ENCODE measurements at regions not wholly inside any gene's neighbourhood (a gene's known extent, or its start where the extent isn't known, plus 50 kb on each side); places are given as distances from the start of the nearest gene placed in this dataset.

DNA sequence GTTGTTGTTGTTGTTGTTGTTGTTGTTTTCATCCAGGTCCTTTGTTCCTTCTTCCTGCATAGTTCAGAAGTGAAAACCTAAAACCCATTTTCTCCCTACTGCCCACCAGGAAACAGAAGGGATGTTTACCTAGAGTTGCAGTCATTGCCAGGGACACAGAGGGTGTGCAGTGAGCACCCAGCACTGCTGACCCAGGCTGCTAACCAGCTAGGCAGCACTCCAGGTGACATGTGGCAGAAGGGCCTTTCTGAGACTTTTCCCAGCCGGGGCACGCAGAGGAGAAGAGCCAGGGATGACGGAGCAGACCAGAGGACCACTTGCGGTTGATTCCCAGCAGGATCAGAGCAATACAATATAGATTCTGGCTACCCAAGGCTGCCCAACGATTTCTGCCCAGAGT, 286.3 kb downstream of the BCL11A start:
- H3K27ac ChIP-seq (ENCODE audit: low read length), result no peak overlapping the region
- no peak overlapping the region for H3K4me3 ChIP-seq (ENCODE audit: low read length)
- no peaks in the 10 kb centered on the region for H3K9me3 ChIP-seq (ENCODE audit: control insufficient read depth, low read depth, low read length)
- no peak overlapping the region for H3K9ac ChIP-seq (ENCODE audit: low read length)
- no peaks in the 10 kb centered on the region for H3K4me1 ChIP-seq (ENCODE audit: control insufficient read depth, low read depth, low read length)
- H3K27me3 ChIP-seq (ENCODE audit: control insufficient read depth, insufficient read depth, low read length), result no peaks in the 10 kb centered on the region
- no peaks in the 10 kb centered on the region for H3K36me3 ChIP-seq (ENCODE audit: control insufficient read depth, low read depth, low read length)

DNA sequence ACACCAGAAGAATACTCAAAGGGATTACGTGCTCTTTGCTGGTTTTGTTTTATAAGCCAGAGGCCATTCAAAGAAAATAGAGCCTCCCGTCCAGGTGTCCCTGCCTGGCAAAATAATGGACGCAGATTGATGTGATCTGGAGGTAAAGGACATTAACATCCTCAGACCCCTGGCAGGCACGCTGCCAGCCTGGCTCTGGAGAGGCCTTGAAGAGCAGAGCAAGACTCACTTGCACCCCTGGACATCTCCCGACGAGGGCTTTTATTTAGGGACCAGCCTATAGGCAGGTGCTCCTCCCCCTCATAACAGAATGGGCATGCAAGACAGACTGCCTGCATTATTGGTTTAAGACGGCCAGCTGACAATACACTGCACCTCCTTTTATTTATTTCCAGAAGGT, 291.3 kb downstream of the BCL11A start:
- no peak overlapping the region for H3K27ac ChIP-seq (ENCODE audit: low read length)
- no peaks in the 10 kb centered on the region for H3K36me3 ChIP-seq (ENCODE audit: control insufficient read depth, low read depth, low read length)
- H3K4me1 ChIP-seq (ENCODE audit: control insufficient read depth, low read depth, low read length), result no peaks in the 10 kb centered on the region
- H3K9ac ChIP-seq (ENCODE audit: low read length), result no peak overlapping the region
- no peaks in the 10 kb centered on the region for H3K27me3 ChIP-seq (ENCODE audit: control insufficient read depth, insufficient read depth, low read length)
- no peak overlapping the region for H3K4me3 ChIP-seq (ENCODE audit: low read length)
- no peaks in the 10 kb centered on the region for H3K9me3 ChIP-seq (ENCODE audit: control insufficient read depth, low read depth, low read length)

GRCh38 chr2:60260639-60261296, 292.7 kb downstream of the BCL11A start:
- no peaks in the 10 kb centered on the region for H3K27me3 ChIP-seq (ENCODE audit: control insufficient read depth, insufficient read depth, low read length)
- H3K27ac ChIP-seq (ENCODE audit: low read length), result no peak overlapping the region
- no peaks in the 10 kb centered on the region for H3K36me3 ChIP-seq (ENCODE audit: control insufficient read depth, low read depth, low read length)
- no peak overlapping the region for H3K9ac ChIP-seq (ENCODE audit: low read length)
- H3K4me1 ChIP-seq (ENCODE audit: control insufficient read depth, low read depth, low read length), result no peaks in the 10 kb centered on the region
- no peaks in the 10 kb centered on the region for H3K9me3 ChIP-seq (ENCODE audit: control insufficient read depth, low read depth, low read length)
- H3K4me3 ChIP-seq (ENCODE audit: low read length), result no peak overlapping the region

- Histone ChIP-seq H3K36me3 (ENCODE audit: control insufficient read depth, low read depth, low read length) (no peaks in the 10 kb centered on the region), H3K4me3 (ENCODE audit: low read length) (no peak overlapping the region), H3K27me3 (ENCODE audit: control insufficient read depth, insufficient read depth, low read length) (no peaks in the 10 kb centered on the region), H3K27ac (ENCODE audit: low read length) (no peak overlapping the region), H3K9me3 (ENCODE audit: control insufficient read depth, low read depth, low read length) (no peaks in the 10 kb centered on the region), H3K9ac (ENCODE audit: low read length) (no peak overlapping the region), H3K4me1 (ENCODE audit: control insufficient read depth, low read depth, low read length) (no peaks in the 10 kb centered on the region)
Observed at GRCh38 chr2:60259781-60260180, 293.7 kb downstream of the BCL11A start.

- Histone ChIP-seq H3K36me3 (ENCODE audit: control insufficient read depth, low read depth, low read length) (no peaks in the 10 kb centered on the region), H3K9ac (ENCODE audit: low read length) (no peak overlapping the region), H3K27me3 (ENCODE audit: control insufficient read depth, insufficient read depth, low read length) (no peaks in the 10 kb centered on the region), H3K9me3 (ENCODE audit: control insufficient read depth, low read depth, low read length) (no peaks in the 10 kb centered on the region), H3K27ac (ENCODE audit: low read length) (no peak overlapping the region), H3K4me3 (ENCODE audit: low read length) (no peak overlapping the region), H3K4me1 (ENCODE audit: control insufficient read depth, low read depth, low read length) (no peaks in the 10 kb centered on the region)
Observed at GRCh38 chr2:60252581-60253150, 300.8 kb downstream of the BCL11A start.

DNA sequence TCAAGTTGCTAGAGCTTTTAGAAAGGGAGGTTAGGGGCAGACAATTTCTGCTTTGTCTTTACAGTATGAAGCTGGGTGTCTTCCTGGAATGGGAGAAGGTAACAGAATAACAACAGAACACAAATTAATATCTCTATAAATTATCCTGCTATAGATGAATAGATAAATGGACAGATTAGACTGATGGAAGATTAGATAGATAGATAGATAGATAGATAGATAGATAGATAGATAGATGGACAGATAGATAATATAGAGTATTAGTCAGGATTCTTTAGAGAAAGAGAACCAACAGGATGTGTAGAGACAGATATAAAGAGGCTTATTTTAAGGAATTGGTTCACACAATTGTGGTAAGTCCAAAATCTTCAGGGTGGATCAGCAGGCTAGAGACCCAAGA, 302.2 kb downstream of the BCL11A start:
- H3K9ac ChIP-seq (ENCODE audit: low read length), result no peak overlapping the region
- H3K9me3 ChIP-seq (ENCODE audit: control insufficient read depth, low read depth, low read length), result no peaks in the 10 kb centered on the region
- no peaks in the 10 kb centered on the region for H3K36me3 ChIP-seq (ENCODE audit: control insufficient read depth, low read depth, low read length)
- H3K4me3 ChIP-seq (ENCODE audit: low read length), result no peak overlapping the region
- no peak overlapping the region for H3K27ac ChIP-seq (ENCODE audit: low read length)
- H3K27me3 ChIP-seq (ENCODE audit: control insufficient read depth, insufficient read depth, low read length), result no peaks in the 10 kb centered on the region
- H3K4me1 ChIP-seq (ENCODE audit: control insufficient read depth, low read depth, low read length), result peaks cover 4% of the 10 kb centered on the region

- Histone ChIP-seq H3K9me3 (ENCODE audit: control insufficient read depth, low read depth, low read length) (no peaks in the 10 kb centered on the region), H3K9ac (ENCODE audit: low read length) (no peak overlapping the region), H3K4me1 (ENCODE audit: control insufficient read depth, low read depth, low read length) (peaks cover 4% of the 10 kb centered on the region), H3K36me3 (ENCODE audit: control insufficient read depth, low read depth, low read length) (no peaks in the 10 kb centered on the region), H3K27ac (ENCODE audit: low read length) (no peak overlapping the region), H3K4me3 (ENCODE audit: low read length) (no peak overlapping the region), H3K27me3 (ENCODE audit: control insufficient read depth, insufficient read depth, low read length) (no peaks in the 10 kb centered on the region)
Observed at GRCh38 chr2:60249879-60250278, 303.6 kb downstream of the BCL11A start.

- Histone ChIP-seq H3K27ac (ENCODE audit: low read length) (no peak overlapping the region), H3K36me3 (ENCODE audit: control insufficient read depth, low read depth, low read length) (no peaks in the 10 kb centered on the region), H3K9me3 (ENCODE audit: control insufficient read depth, low read depth, low read length) (no peaks in the 10 kb centered on the region), H3K9ac (ENCODE audit: low read length) (no peak overlapping the region), H3K4me1 (ENCODE audit: control insufficient read depth, low read depth, low read length) (peaks cover 4% of the 10 kb centered on the region), H3K27me3 (ENCODE audit: control insufficient read depth, insufficient read depth, low read length) (no peaks in the 10 kb centered on the region), H3K4me3 (ENCODE audit: low read length) (no peak overlapping the region)
Observed at GRCh38 chr2:60247471-60247870, 306.0 kb downstream of the BCL11A start.

DNA sequence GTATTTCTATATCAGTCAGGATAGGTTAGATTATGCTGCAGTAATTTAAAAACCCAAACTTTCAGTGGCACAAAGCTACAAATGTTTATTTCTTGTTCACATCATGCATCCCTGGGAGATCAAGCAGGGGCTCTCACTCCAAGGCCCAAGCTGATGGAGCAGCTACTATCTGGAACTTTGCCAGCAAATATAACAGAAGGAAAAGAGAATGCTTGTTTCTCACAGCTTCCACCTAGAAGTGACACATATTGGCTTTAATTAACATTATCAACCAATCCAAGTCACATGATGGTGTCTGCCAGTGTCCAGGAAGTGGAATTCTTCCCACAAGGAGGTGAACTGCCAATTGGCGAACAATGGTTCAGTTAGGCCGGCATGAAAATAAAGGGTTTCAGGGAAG, 306.9 kb downstream of the BCL11A start:
- H3K9me3 ChIP-seq (ENCODE audit: control insufficient read depth, low read depth, low read length), result peaks cover 3% of the 10 kb centered on the region
- H3K27me3 ChIP-seq (ENCODE audit: control insufficient read depth, insufficient read depth, low read length), result no peaks in the 10 kb centered on the region
- H3K9ac ChIP-seq (ENCODE audit: low read length), result no peak overlapping the region
- H3K36me3 ChIP-seq (ENCODE audit: control insufficient read depth, low read depth, low read length), result no peaks in the 10 kb centered on the region
- no peak overlapping the region for H3K27ac ChIP-seq (ENCODE audit: low read length)
- H3K4me3 ChIP-seq (ENCODE audit: low read length), result no peak overlapping the region
- peaks cover 4% of the 10 kb centered on the region for H3K4me1 ChIP-seq (ENCODE audit: control insufficient read depth, low read depth, low read length)

- Histone ChIP-seq H3K27me3 (ENCODE audit: control insufficient read depth, insufficient read depth, low read length) (no peaks in the 10 kb centered on the region), H3K4me3 (ENCODE audit: low read length) (no peak overlapping the region), H3K9me3 (ENCODE audit: control insufficient read depth, low read depth, low read length) (no peaks in the 10 kb centered on the region), H3K36me3 (ENCODE audit: control insufficient read depth, low read depth, low read length) (no peaks in the 10 kb centered on the region), H3K27ac (ENCODE audit: low read length) (no peak overlapping the region), H3K4me1 (ENCODE audit: control insufficient read depth, low read depth, low read length) (no peaks in the 10 kb centered on the region), H3K9ac (ENCODE audit: low read length) (no peak overlapping the region)
Observed at GRCh38 chr2:60234274-60234986, 319.0 kb downstream of the BCL11A start.

GRCh38 chr2:60230596-60230995, 322.9 kb downstream of the BCL11A start:
- H3K4me3 ChIP-seq (ENCODE audit: low read length), result no peak overlapping the region
- H3K36me3 ChIP-seq (ENCODE audit: control insufficient read depth, low read depth, low read length), result no peaks in the 10 kb centered on the region
- H3K9ac ChIP-seq (ENCODE audit: low read length), result no peak overlapping the region
- H3K9me3 ChIP-seq (ENCODE audit: control insufficient read depth, low read depth, low read length), result no peaks in the 10 kb centered on the region
- H3K27ac ChIP-seq (ENCODE audit: low read length), result no peak overlapping the region
- no peaks in the 10 kb centered on the region for H3K4me1 ChIP-seq (ENCODE audit: control insufficient read depth, low read depth, low read length)
- H3K27me3 ChIP-seq (ENCODE audit: control insufficient read depth, insufficient read depth, low read length), result no peaks in the 10 kb centered on the region

DNA sequence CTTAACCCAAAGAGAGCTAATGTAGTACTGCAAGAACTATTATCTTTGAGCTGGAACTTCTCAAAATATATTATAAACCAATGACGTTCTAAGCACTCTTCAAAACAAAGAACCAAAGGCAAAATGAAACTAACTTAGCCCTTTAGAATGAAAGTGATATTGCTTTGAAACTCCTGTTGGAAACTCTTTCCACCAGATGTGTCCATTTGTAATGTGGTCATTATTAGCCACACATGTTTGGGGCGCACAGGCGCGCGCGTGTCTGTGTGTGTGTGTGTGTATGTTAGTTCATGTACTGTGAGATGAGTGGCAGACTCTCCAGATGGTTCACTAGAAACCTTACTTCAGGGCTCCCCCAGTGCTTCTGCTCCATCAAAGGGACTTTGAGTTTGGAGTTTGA, 323.4 kb downstream of the BCL11A start:
- H3K9ac ChIP-seq (ENCODE audit: low read length), result no peak overlapping the region
- H3K27ac ChIP-seq (ENCODE audit: low read length), result no peak overlapping the region
- no peaks in the 10 kb centered on the region for H3K4me1 ChIP-seq (ENCODE audit: control insufficient read depth, low read depth, low read length)
- no peaks in the 10 kb centered on the region for H3K9me3 ChIP-seq (ENCODE audit: control insufficient read depth, low read depth, low read length)
- H3K4me3 ChIP-seq (ENCODE audit: low read length), result no peak overlapping the region
- no peaks in the 10 kb centered on the region for H3K27me3 ChIP-seq (ENCODE audit: control insufficient read depth, insufficient read depth, low read length)
- H3K36me3 ChIP-seq (ENCODE audit: control insufficient read depth, low read depth, low read length), result no peaks in the 10 kb centered on the region

All from iPS-18a (cell line).